SIG-M5 treated with dmso at 0.1 percent for 504 hours (cell line): ENCODE measurements at regions not wholly inside any gene's neighbourhood (a gene's known extent, or its start where the extent isn't known, plus 50 kb on each side); places are given as distances from the start of the nearest gene placed in this dataset.
"Not testable (repeated sequence)": the region's sequence is repeated elsewhere in the genome, so short reads cannot be mapped to it uniquely, and the experiment has no call there.

Experiments used
- DNase-seq: peaks from one replicate; lab custom pipeline; 2025; ENCODE audit not compliant: unreplicated experiment; lab: John Stamatoyannopoulos, UW

GRCh38 chr4:23412701-23413100 is 477.1 kb downstream of the PPARGC1A start:
- no peak for DNase-seq

GRCh38 chr4:23408913-23409312 is 480.9 kb downstream of the PPARGC1A start:
- not testable (repeated sequence) for DNase-seq

- DNase-seq, result no peak
Measured at GRCh38 chr4:23401572-23401971, 488.3 kb downstream of the PPARGC1A start.

- no peak for DNase-seq
Measured at GRCh38 chr4:23392860-23393458, 496.9 kb downstream of the PPARGC1A start.

- no peak for DNase-seq
Measured at GRCh38 chr4:23390246-23390645, 499.6 kb downstream of the PPARGC1A start.

- no peak for DNase-seq
Measured at GRCh38 chr4:23388699-23389395, 501.0 kb downstream of the PPARGC1A start.

GRCh38 chr4:23388255-23388654 is 501.6 kb downstream of the PPARGC1A start:
- DNase-seq, result no peak

GRCh38 chr4:23384741-23385140 is 505.1 kb downstream of the PPARGC1A start:
- no peak for DNase-seq

- DNase-seq, result no peak
Measured at GRCh38 chr4:23382879-23383278, 507.0 kb downstream of the PPARGC1A start.

GRCh38 chr4:23374259-23374658 is 515.6 kb downstream of the PPARGC1A start:
- DNase-seq, result no peak

- DNase-seq, result no peak
Measured at GRCh38 chr4:23373261-23373660, 516.6 kb downstream of the PPARGC1A start.

GRCh38 chr4:23371533-23371932 is 518.3 kb downstream of the PPARGC1A start:
- no peak for DNase-seq

- DNase-seq, result no peak
Measured at GRCh38 chr4:23369331-23369730, 520.5 kb downstream of the PPARGC1A start.

GRCh38 chr4:23368081-23368697 is 521.7 kb downstream of the PPARGC1A start:
- no peak for DNase-seq

GRCh38 chr4:23366557-23366906 is 523.3 kb downstream of the PPARGC1A start:
- DNase-seq, result no peak

- no peak for DNase-seq
Measured at GRCh38 chr4:23365871-23366556, 523.8 kb downstream of the PPARGC1A start.

- DNase-seq, result no peak
Measured at GRCh38 chr4:23365086-23365485, 524.8 kb downstream of the PPARGC1A start.

GRCh38 chr4:23364167-23364566 is 525.7 kb downstream of the PPARGC1A start:
- DNase-seq, result no peak

GRCh38 chr4:23361453-23361852 is 528.4 kb downstream of the PPARGC1A start:
- DNase-seq, result no peak

- no peak for DNase-seq
Measured at GRCh38 chr4:23360718-23361117, 529.1 kb downstream of the PPARGC1A start.

GRCh38 chr4:23355258-23355657 is 534.6 kb downstream of the PPARGC1A start:
- no peak for DNase-seq

- no peak for DNase-seq
Measured at GRCh38 chr4:23353200-23353599, 536.6 kb downstream of the PPARGC1A start.
